Stimulated activated CD4-positive, alpha-beta T cell treated with anti-CD3 and anti-CD28 coated beads, Interleukin-12 subunit alpha, Interleukin-12 subunit beta, amount 100 ng/mL, for 24 hours (primary cell): ENCODE measurements at regions not wholly inside any gene's neighbourhood (a gene's known extent, or its start where the extent isn't known, plus 50 kb on each side); places are given as distances from the start of the nearest gene placed in this dataset.
"Not testable (repeated sequence)": the region's sequence is repeated elsewhere in the genome, so short reads cannot be mapped to it uniquely, and the experiment has no call there.

Experiments used
- DNase-seq, 2 experiments: peaks; one replicate each; pipeline ENCODE4 v3.0.0-alpha.2; 2020; ENCODE audit warnings: low read depth in 2 of 2

DNA sequence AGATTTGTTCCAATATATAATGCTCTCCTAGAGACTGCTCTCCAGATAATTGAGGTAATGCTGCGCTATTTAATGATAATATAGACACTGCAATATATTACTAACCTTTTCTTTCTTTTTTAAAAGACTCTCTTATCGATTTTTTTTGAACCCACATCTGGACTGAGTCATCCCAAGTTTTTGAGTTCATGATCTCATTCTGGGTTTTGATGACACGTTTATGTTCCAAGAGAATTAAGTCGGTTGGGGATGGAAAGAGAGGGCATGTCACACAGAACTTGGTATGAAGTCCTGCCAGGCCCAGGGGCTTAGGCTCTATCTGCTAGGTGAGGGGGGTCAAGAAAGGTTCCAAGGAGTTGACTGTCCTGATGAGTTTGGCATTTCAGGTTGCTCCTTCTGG is 431.1 kb downstream of the MFSD1 start:
- no peak for DNase-seq

- DNase-seq, result no peak
Measured at GRCh38 chr3:159233734-159234133, 431.9 kb downstream of the MFSD1 start.

- DNase-seq, result no peak
Measured at GRCh38 chr3:159234306-159234705, 432.5 kb downstream of the MFSD1 start.

DNA sequence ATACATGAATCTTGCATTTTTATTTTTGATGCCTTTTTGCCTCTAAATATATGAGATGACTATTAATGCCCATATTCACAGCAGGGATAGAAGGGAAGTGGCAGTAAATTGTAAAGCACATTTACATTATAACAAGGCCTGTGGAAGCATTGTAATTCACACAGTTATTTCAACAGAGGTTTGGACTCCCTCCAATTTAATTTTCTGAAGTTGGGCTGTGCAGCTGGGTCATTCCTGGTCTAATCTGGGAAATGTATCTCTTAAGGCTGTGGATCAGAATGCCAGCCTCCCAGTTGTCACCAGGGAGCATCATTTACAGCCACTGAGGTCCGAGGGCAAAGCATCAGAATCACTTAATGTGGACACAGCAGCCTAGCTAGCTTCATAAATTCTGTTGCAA is 434.5 kb downstream of the MFSD1 start:
- DNase-seq, result no peak

GRCh38 chr3:159237226-159237625 is 435.4 kb downstream of the MFSD1 start:
- no peak for DNase-seq

DNA sequence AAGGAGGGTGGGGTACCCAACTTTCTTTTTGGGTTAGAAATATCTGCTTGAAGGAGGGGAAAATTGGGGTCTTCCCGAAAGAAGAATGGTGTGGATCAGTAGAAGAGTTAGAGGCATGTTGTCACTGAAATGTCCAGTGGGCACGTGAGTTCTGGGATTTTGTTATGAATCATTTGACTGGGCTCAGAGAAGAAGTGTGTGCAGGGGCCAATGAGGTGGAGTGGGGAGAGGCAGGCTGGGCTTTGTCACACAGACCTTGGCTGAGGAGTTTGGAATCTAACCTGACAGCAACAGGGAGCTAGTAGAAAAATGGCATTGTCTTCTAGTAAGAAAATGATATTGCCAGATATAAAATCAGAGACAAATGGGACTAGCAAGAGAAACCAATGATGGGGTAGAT is 436.8 kb downstream of the MFSD1 start:
- DNase-seq, result no peak

GRCh38 chr3:159239059-159239458 is 437.2 kb downstream of the MFSD1 start:
- DNase-seq, result no peak

DNA sequence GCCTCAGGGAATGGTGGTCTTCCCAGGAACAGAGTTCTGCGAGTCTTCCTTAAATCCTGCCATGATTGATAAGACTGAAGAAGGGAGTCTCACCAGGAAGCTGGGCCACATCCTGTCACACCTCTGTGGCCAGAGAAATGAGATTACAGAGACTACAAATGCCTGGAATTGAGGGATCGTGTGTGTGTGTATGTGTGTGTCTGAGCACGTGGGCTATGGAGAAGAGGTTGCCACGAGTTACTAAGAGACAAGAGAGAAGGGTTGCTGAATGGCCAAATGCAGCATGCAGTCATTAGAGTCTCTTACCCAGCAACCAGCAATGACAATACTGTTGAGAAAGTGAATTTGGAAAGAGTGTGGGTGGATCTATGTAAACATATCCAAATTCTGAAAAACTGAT is 443.1 kb downstream of the MFSD1 start:
- no peak for DNase-seq

DNA sequence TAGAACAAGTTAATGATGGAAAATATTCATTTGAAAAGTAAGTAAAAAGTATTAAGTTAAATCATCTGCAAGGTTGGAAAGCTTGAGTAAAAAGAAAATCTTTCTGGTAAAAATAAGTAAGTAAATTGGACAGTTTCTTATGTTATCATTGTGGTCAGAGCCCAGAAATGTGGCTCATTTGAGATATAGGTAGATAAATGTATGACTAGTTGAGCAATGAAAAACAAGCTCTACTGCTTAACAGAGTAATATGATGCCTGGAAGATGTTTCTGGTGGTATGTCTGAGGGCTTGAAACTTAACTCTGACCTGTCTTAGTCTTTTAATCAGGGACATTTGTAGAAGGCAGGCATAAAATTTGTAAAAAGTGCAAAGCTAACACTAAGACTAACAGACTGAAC is 444.0 kb downstream of the MFSD1 start:
- no peak for DNase-seq

GRCh38 chr3:159246385-159246784 is 444.5 kb downstream of the MFSD1 start:
- DNase-seq, result no peak

DNA sequence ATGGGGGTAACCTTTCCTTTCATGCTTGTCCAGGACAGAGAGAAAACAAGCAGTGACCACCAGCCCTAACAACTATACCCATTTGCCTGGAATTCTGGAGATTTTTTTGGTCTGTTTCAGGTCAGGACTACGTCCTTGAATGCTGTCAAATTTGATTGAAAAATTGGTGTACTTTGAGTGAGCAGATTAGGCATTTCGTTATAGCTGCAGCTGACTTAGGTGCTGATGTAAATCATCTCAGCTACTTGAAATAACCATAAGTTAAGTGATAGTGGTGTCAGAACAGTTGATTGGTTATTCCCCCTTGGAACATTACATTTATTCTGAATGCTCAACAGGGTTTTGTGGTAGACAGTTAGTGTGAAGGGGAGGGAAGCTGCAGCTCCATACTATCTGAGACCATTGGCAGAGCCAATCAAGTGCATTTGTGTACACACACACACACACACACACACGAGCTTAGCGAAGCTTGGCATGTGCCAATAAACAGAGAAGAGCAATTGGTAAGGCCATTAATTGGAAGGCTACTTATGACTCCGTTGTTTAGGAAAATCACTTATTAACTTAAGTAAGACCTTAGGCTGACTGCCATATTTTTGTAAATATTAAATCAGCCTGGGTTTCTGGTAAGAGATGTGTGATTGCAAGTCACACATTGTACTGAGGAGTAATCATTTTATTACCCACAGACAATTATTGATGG is 447.8 kb downstream of the MFSD1 start:
- DNase-seq, result no peak

- no peak for DNase-seq
Measured at GRCh38 chr3:159250961-159251360, 449.1 kb downstream of the MFSD1 start.

DNA sequence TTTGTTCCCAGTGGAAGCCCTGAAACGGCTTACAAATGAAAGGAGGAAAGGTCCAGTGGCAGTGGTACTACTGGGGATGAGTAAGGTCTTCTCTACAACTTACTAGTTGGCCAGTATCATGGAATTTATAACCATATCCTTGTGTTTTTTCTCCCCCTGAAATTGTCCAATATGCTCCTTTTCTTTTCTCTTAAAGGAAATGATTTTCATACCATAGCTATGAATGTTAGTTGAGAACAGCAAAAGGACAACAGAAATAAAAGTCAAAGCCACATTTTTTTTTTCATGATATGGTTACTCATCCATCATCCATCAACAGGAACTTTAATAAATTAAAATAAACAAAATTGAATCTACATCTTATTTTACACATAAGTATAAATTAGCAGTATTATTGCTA is 450.4 kb downstream of the MFSD1 start:
- no peak for DNase-seq

- no peak for DNase-seq
Measured at GRCh38 chr3:159252772-159253384, 451.0 kb downstream of the MFSD1 start.

GRCh38 chr3:159253860-159254259 is 452.0 kb downstream of the MFSD1 start:
- DNase-seq, result no peak

- no peak for DNase-seq
Measured at GRCh38 chr3:159257954-159258353, 456.1 kb downstream of the MFSD1 start.

GRCh38 chr3:159258934-159259333 is 457.1 kb downstream of the MFSD1 start:
- DNase-seq, result no peak

GRCh38 chr3:159260049-159260662 is 458.3 kb downstream of the MFSD1 start:
- DNase-seq, result peak in 1 of 2 experiments; percentile 6

- DNase-seq, result not testable (repeated sequence)
Measured at GRCh38 chr3:159261333-159261732, 459.5 kb downstream of the MFSD1 start.

- no peak for DNase-seq
Measured at GRCh38 chr3:159263750-159264553, 462.1 kb downstream of the MFSD1 start.

GRCh38 chr3:159265705-159266104 is 463.9 kb downstream of the MFSD1 start:
- DNase-seq, result no peak

DNA sequence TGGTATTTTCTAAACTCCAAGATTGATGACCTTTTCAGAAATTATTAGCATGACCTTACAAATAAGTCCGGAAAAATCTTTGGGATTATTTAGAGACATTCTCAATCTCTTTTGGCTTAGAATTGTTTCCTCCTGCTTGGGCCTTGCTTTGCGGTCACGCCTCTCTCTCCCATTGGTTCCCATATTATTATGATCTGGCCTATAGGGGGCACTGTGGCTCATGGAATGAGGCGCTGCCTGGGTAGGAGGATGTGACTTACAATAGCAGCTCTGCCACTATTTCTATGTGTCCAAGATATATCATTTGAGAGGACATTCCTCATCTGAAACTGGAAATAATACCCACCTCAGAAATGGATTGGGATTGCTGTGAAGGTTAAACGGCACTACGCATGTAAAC is 464.9 kb downstream of the MFSD1 start:
- peak in 1 of 2 experiments; percentile 3 for DNase-seq
